ENCODE measurements at regions not wholly inside any gene's neighbourhood (a gene's known extent, or its start where the extent isn't known, plus 50 kb on each side); places are given as distances from the start of the nearest gene placed in this dataset.
A peak's percentile ranks its signal among the peaks of the same experiment; 100 is the strongest.

DNA sequence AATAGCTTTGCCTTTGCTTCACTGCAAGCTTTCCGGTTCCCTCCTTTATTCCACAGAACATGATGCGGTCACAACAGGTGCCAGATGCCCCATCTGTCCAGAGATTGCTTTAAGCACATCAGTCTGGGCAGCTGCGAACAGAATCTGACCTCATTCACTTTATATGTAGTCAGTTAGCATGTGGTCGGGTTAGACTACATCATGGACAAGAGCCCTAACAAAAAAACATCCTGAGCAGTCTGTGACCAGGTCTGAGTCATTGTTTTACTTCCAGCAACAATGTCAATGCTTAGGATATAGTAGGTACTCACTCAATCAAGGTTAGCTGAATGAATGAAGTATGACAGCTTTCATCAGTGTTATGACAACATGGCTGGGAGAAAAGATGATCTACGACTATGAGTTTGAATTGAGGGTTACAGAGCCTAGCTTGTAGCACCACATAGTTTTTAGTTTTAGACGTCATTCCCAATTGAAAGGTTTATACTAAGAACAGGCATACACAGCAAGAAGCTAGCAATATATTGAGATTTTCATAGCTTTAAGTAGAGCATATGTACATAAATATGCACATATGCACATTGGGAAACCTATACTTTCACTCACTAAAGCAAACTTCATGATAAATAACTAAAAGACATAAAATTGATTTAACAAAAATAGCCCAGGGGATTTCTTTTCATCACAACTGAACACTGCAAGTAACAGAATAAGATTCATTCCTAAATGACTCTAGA, 64.2 kb upstream of the TMCC3 start:
- Histone ChIP-seq H3K4me2 (peak overlapping the region; percentile 47), H3K4me3 (no peak overlapping the region), H3K9ac (peak overlapping the region; percentile 2; the same call in 1 of the 2 replicates), H3K27ac (peak overlapping the region; percentile 65; the same call in 1 of the 2 replicates), H4K20me1 (no peaks in the 10 kb centered on the region), H3K27me3 (no peaks in the 10 kb centered on the region), H3K4me1 (peaks cover 62% of the 10 kb centered on the region), H3K36me3 (no peaks in the 10 kb centered on the region), H3K9me3 (no peaks in the 10 kb centered on the region)
- no peak for TF ChIP-seq Cebpa-rat (IDR thresholded peaks at IDR 0.05)

DNA sequence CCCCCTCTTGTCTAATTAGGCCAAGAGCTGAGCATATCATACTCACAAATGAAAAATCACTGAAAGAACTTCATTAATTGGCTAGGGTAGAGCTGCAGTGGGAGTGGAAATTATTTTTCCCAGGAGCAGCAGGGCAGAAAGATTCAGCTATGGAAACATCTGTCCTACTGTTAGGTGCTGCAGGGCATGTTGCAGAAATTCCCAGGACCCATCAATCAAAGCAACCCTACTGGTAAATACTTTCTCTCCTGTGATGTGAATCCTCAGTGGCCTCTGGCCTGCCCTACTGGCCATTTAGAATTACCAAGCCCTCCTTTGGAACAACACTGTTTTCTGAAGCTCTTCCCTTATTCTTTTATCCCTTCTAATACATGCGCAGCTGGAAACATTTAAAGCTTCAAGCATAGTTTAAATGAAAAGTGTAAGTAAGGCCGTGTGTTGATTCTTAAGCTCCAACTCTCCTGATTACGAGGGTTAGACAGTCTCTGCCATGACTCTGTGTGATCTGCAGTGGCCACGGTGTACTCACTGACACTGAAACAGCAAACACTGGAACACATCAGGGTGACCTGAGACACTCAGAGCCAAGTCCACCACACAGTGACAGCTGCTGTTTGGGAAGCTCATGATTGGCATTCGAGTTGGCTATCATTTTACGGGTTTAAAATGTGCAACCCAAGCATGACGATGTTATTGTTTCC, 62.6 kb upstream of the TMCC3 start:
- no peak for TF ChIP-seq Cebpa-rat (IDR thresholded peaks at IDR 0.05)
- no peak overlapping the region for H3K9ac ChIP-seq
- no peak overlapping the region for H3K4me3 ChIP-seq
- peaks cover 58% of the 10 kb centered on the region for H3K4me1 ChIP-seq
- peak overlapping the region; percentile 47 for H3K4me2 ChIP-seq
- H3K27ac ChIP-seq, result peak overlapping the region; percentile 65; the same call in 1 of the 2 replicates
- H3K9me3 ChIP-seq, result no peaks in the 10 kb centered on the region
- H3K27me3 ChIP-seq, result no peaks in the 10 kb centered on the region
- H4K20me1 ChIP-seq, result no peaks in the 10 kb centered on the region
- H3K36me3 ChIP-seq, result no peaks in the 10 kb centered on the region

GRCh38 chr12:94710933-94711332, 60.6 kb upstream of the TMCC3 start:
- peaks cover 40% of the 10 kb centered on the region for H3K4me1 ChIP-seq

GRCh38 chr12:94707892-94708291, 57.5 kb upstream of the TMCC3 start:
- no peak for TF ChIP-seq Cebpa-rat (IDR thresholded peaks at IDR 0.05)
- Histone ChIP-seq H3K27ac (no peak overlapping the region), H3K9ac (no peak overlapping the region), H3K36me3 (no peaks in the 10 kb centered on the region), H3K9me3 (no peaks in the 10 kb centered on the region), H4K20me1 (no peaks in the 10 kb centered on the region), H3K4me2 (no peak overlapping the region), H3K27me3 (no peaks in the 10 kb centered on the region), H3K4me1 (peaks cover 12% of the 10 kb centered on the region), H3K4me3 (no peak overlapping the region)

More at GRCh38 chr12:94710933-94711332, 60.6 kb upstream of the TMCC3 start:
- TF ChIP-seq Cebpa-rat (IDR thresholded peaks at IDR 0.05), result no peak
- no peak overlapping the region for H3K9ac ChIP-seq
- H4K20me1 ChIP-seq, result no peaks in the 10 kb centered on the region
- H3K9me3 ChIP-seq, result no peaks in the 10 kb centered on the region
- H3K4me3 ChIP-seq, result no peak overlapping the region
- H3K4me2 ChIP-seq, result no peak overlapping the region
- H3K27me3 ChIP-seq, result no peaks in the 10 kb centered on the region
- no peak overlapping the region for H3K27ac ChIP-seq
- no peaks in the 10 kb centered on the region for H3K36me3 ChIP-seq

DNA sequence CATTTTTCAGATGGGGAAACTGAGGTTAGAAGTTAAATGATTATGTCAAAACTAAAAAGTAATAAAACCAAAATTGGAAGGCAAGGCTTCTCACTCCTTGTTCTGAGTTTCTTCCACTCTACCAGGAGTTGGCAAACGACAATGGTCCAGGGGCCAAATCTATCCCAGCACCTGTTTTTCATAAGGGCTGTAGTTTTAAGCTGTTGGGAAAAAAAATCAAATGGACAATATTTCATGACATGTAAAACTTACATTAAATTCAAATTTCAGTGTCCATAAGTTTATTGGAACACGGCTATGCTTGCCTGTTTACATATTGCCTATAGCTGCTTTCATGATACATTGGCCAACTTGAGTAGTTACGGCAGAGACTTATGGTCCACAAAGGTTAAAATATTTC, 56.7 kb upstream of the TMCC3 start:
- Histone ChIP-seq H3K9me3 (no peaks in the 10 kb centered on the region), H3K36me3 (no peaks in the 10 kb centered on the region), H3K4me2 (no peak overlapping the region), H3K27ac (no peak overlapping the region), H3K4me1 (peaks cover 9% of the 10 kb centered on the region; the same call in 1 of the 2 replicates), H3K4me3 (no peak overlapping the region), H3K9ac (no peak overlapping the region), H4K20me1 (no peaks in the 10 kb centered on the region), H3K27me3 (no peaks in the 10 kb centered on the region)
- no peak for TF ChIP-seq Cebpa-rat (IDR thresholded peaks at IDR 0.05)

- H3K4me2 ChIP-seq, result no peak overlapping the region
- H4K20me1 ChIP-seq, result no peaks in the 10 kb centered on the region
- no peaks in the 10 kb centered on the region for H3K36me3 ChIP-seq
- no peaks in the 10 kb centered on the region for H3K27me3 ChIP-seq
- no peaks in the 10 kb centered on the region for H3K9me3 ChIP-seq
- peaks cover 9% of the 10 kb centered on the region; the same call in 1 of the 2 replicates for H3K4me1 ChIP-seq
- no peak overlapping the region for H3K4me3 ChIP-seq
- H3K9ac ChIP-seq, result no peak overlapping the region
- H3K27ac ChIP-seq, result no peak overlapping the region
- TF ChIP-seq Cebpa-rat (IDR thresholded peaks at IDR 0.05), result no peak
Observed at GRCh38 chr12:94706250-94706661, 55.9 kb upstream of the TMCC3 start.

- Histone ChIP-seq H3K27ac (no peak overlapping the region), H3K4me1 (peaks cover 9% of the 10 kb centered on the region; the same call in 1 of the 2 replicates), H3K27me3 (no peaks in the 10 kb centered on the region), H3K4me3 (no peak overlapping the region), H3K4me2 (no peak overlapping the region), H3K36me3 (no peaks in the 10 kb centered on the region), H3K9ac (no peak overlapping the region), H3K9me3 (no peaks in the 10 kb centered on the region), H4K20me1 (no peaks in the 10 kb centered on the region)
- no peak for TF ChIP-seq Cebpa-rat (IDR thresholded peaks at IDR 0.05)
Observed at GRCh38 chr12:94705676-94706075, 55.3 kb upstream of the TMCC3 start.

DNA sequence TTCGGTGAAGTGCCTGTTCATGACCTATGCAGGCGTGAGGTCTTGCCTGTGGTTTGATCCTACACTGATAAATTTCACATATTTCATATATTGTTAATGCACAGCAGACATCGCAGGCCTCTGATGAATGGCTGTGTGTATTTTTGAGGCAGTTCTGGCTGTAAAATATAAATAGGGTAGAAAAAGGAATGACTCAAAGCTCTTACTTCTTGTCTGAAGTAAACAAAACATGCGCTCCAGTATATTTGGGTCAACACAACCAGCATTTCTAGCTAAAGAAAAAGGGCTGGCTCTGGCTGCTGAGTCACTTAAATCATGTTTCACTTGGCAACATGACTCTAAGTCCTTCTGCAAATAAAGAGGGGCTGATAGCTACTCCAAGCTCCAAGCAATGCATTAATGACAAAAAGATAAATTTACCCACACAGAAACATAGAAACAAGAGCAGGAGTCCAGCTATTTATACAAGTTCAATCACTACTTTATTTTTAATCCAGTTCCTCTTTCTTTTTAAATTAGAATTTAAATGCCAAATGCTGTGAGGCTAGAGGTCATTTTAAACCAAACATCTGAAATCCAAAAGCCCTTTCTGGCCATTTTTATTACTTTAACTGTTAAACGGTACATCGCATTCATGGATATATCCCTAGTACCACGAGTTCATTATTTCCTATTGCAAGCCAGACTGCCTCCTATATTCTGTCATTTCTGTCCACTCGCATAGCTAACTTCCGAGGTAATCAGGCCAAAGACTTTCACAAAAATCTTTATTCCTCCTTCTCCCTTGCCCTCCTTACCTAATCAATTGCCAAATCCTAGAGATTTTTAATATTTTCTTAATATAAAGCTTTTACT, 54.3 kb upstream of the TMCC3 start:
- H3K27ac ChIP-seq, result no peak overlapping the region
- no peak overlapping the region for H3K4me2 ChIP-seq
- no peaks in the 10 kb centered on the region for H3K27me3 ChIP-seq
- no peak overlapping the region for H3K9ac ChIP-seq
- H3K9me3 ChIP-seq, result no peaks in the 10 kb centered on the region
- H3K4me1 ChIP-seq, result peaks cover 9% of the 10 kb centered on the region; the same call in 1 of the 2 replicates
- H4K20me1 ChIP-seq, result no peaks in the 10 kb centered on the region
- H3K4me3 ChIP-seq, result no peak overlapping the region
- TF ChIP-seq Cebpa-rat (IDR thresholded peaks at IDR 0.05), result no peak
- no peaks in the 10 kb centered on the region for H3K36me3 ChIP-seq

GRCh38 chr12:94702696-94703095, 52.3 kb upstream of the TMCC3 start:
- no peak for TF ChIP-seq Cebpa-rat (IDR thresholded peaks at IDR 0.05)

More at GRCh38 chr12:94702696-94703095, 52.3 kb upstream of the TMCC3 start:
- no peaks in the 10 kb centered on the region for H4K20me1 ChIP-seq
- no peak overlapping the region for H3K27ac ChIP-seq
- no peaks in the 10 kb centered on the region; the same call in 1 of the 2 replicates for H3K4me1 ChIP-seq
- no peak overlapping the region for H3K9ac ChIP-seq
- H3K36me3 ChIP-seq, result no peaks in the 10 kb centered on the region
- no peaks in the 10 kb centered on the region for H3K27me3 ChIP-seq
- no peak overlapping the region for H3K4me2 ChIP-seq
- no peaks in the 10 kb centered on the region for H3K9me3 ChIP-seq
- H3K4me3 ChIP-seq, result no peak overlapping the region
